ENCODE measurements at regions not wholly inside any gene's neighbourhood (a gene's known extent, or its start where the extent isn't known, plus 50 kb on each side); places are given as distances from the start of the nearest gene placed in this dataset.
A peak's percentile ranks its signal among the peaks of the same experiment; 100 is the strongest.

- TF ChIP-seq RELB (IDR thresholded peaks at IDR 0.05; ENCODE audit: low read depth): 0 out of 2 replicates have a peak, but pooled peaks have one; percentile 13
- TF ChIP-seq GABPA (IDR thresholded peaks at IDR 0.05; ENCODE audit: low read depth): peak; percentile 41; the same call in 1 of the 2 replicates
- TF ChIP-seq HDAC6 (IDR thresholded peaks at IDR 0.05; ENCODE audit: unreplicated experiment): no peak
- no peak for TF ChIP-seq STAT1 (conservative IDR thresholded peaks at IDR 0.05)
- no peak for TF ChIP-seq MAX (IDR thresholded peaks at IDR 0.05; ENCODE audit: low read depth, low read length)
- no peak for TF ChIP-seq POLR2AphosphoS5 (IDR thresholded peaks at IDR 0.05; ENCODE audit: low read length)
- TF ChIP-seq E4F1 (IDR thresholded peaks at IDR 0.05; ENCODE audit: borderline replicate concordance, partially characterized antibody): no peak
- TF ChIP-seq ZBTB40 (IDR thresholded peaks at IDR 0.05; ENCODE audit: borderline replicate concordance): no peak
- peak in 1 of 2 experiments; percentile 80; a peak in 2 of 4 replicates for TF ChIP-seq ETV6 (conservative IDR thresholded peaks at IDR 0.05 in 1 of 2, IDR thresholded peaks at IDR 0.05 in 1 of 2; ENCODE audit: borderline replicate concordance in 1 of 2, low read depth in 1 of 2)
- TF ChIP-seq SMAD5 (IDR thresholded peaks at IDR 0.05; ENCODE audit: low read depth): no peak
- TF ChIP-seq IKZF1 (conservative IDR thresholded peaks at IDR 0.05): peak; percentile 76
- TF ChIP-seq SP1 (IDR thresholded peaks at IDR 0.05; ENCODE audit: low read depth, low read length): no peak
- peak; percentile 70 for TF ChIP-seq CREB1 (IDR thresholded peaks at IDR 0.05; ENCODE audit: low read depth)
- TF ChIP-seq YY1 (IDR thresholded peaks at IDR 0.05; ENCODE audit: low read depth, low read length): peak; percentile 68
- TF ChIP-seq PAX8 (IDR thresholded peaks at IDR 0.05): no peak
- TF ChIP-seq MEF2B (IDR thresholded peaks at IDR 0.05; ENCODE audit: partially characterized antibody, poor library complexity, severe bottlenecking): no peak
- no peak for TF ChIP-seq PBX3 (IDR thresholded peaks at IDR 0.05; ENCODE audit: insufficient replicate concordance, low read depth, low read length)
- TF ChIP-seq ATF2 (IDR thresholded peaks at IDR 0.05; ENCODE audit: low read length): peak; percentile 100
- no peak for TF ChIP-seq BRCA1 (IDR thresholded peaks at IDR 0.05; ENCODE audit: low read depth, low read length)
- no peak for TF ChIP-seq RCOR1 (conservative IDR thresholded peaks at IDR 0.05; ENCODE audit: low read depth, low read length)
These were observed 57.3 kb upstream of the KLF7 start (continued) for GRCh38 chr2:207223051-207223450.

Measured in GM12878 (cell line).